ENCODE measurements at regions not wholly inside any gene's neighbourhood (a gene's known extent, or its start where the extent isn't known, plus 50 kb on each side); places are given as distances from the start of the nearest gene placed in this dataset.

GRCh38 chrX:146658379-146658778 lies 151.2 kb upstream of the CXorf51B start:
- TF ChIP-seq BHLHE40 (IDR thresholded peaks at IDR 0.05; ENCODE audit: borderline replicate concordance) (no peak), SP1 (IDR thresholded peaks at IDR 0.05) (no peak), NFRKB (IDR thresholded peaks at IDR 0.05) (no peak), TARDBP (IDR thresholded peaks at IDR 0.05) (no peak), SUZ12 (IDR thresholded peaks at IDR 0.05) (no peak)

Data from HEK293T (cell line).